Loucy (cell line): ENCODE measurements at regions not wholly inside any gene's neighbourhood (a gene's known extent, or its start where the extent isn't known, plus 50 kb on each side); places are given as distances from the start of the nearest gene placed in this dataset.

Experiments
- CTCF ChIP-seq: fragments of 200-600 bp; sonication (generic); conservative IDR thresholded peaks from 2 replicates; pipeline ENCODE4 v1.5.1; 2014; ENCODE audit warnings: mild to moderate bottlenecking, antibody characterized with exemption, low read length
- EZH2phosphoT487 ChIP-seq: fragments of 200-600 bp; IDR thresholded peaks from 2 replicates; pipeline ENCODE4 v1.6.1; 2018; ENCODE audit warnings: antibody characterized with exemption, mild to moderate bottlenecking, moderate library complexity, borderline replicate concordance

DNA sequence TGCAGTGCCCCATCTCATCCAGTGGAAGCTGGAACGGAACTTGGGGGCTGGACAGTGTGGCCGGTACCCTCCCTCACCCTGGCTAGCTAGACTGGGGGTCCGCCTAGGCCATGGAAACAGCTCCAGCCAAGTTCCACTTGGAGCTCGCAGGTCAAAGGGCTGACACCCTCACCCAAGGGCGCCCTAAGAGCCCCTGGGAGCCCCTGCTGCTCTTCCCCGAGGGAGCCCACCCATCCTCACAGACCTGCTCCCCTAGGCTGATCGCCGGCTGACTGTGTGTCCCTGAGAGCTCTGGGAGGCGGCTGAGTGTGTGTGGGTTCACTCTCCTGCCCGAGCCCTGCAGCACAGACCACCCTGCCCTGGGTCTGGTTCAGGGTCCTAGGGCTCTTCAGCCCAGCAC is 118.2 kb upstream of the OTOS start:
- TF ChIP-seq CTCF (no peak), EZH2phosphoT487 (no peak)
